Endothelial cell of umbilical vein (primary cell): ENCODE measurements at regions not wholly inside any gene's neighbourhood (a gene's known extent, or its start where the extent isn't known, plus 50 kb on each side); places are given as distances from the start of the nearest gene placed in this dataset.

Source experiments
- BruUV-seq: library from RNA; stranded (reverse); fragments of 400-500 nt; replicated peaks from 2 replicates; lab custom pipeline; 2021; lab: Mats Ljungman, UMichigan
- CTCF ChIA-PET: fragments of 300-600, 350-600 bp; sonication (Branson Sonifier 250); formaldehyde crosslinking; loops from one replicate; lab custom pipeline; 2021; ENCODE audit warnings: antibody characterized with exemption, inconsistent platforms; lab: Charles Lee
- POLR2A ChIA-PET: fragments of 300-600, 350-600 bp; sonication (Branson Sonifier 250); formaldehyde crosslinking; loops from one replicate; lab custom pipeline; 2021; ENCODE audit warnings: antibody characterized with exemption, inconsistent platforms; lab: Charles Lee
- DNase-seq: peaks from one replicate; pipeline ENCODE4 v3.0.0-alpha.2; 2011; ENCODE audit warnings: low read depth, low spot score
- FAIRE-seq: peaks from 2 replicates; lab custom pipeline; 2011; peaks lifted over from hg19 to GRCh38; lab: Jason Lieb, UNC
- H2AFZ ChIP-seq: 2 replicates; pipeline ENCODE4 v1.6.0; 2012; ENCODE audit warnings: low read depth, low read length, control low read depth, inconsistent platforms
- H3K27ac ChIP-seq: 2 replicates; pipeline ENCODE4 v1.5.1; 2011; ENCODE audit warnings: low read depth, mild to moderate bottlenecking, control low read depth, low read length, moderate library complexity; ENCODE audit not compliant: insufficient read depth
- H3K27me3 ChIP-seq, 2 experiments: 2 replicates each; pipeline versions ENCODE4 v1.6.0 to v1.6.1; 2011; ENCODE audit warnings: low read length in 2 of 2, mixed read lengths in 1 of 2; ENCODE audit not compliant: control insufficient read depth in 2 of 2, insufficient read depth in 2 of 2
- H3K36me3 ChIP-seq, 2 experiments: 2 replicates in 1 of 2; 3 replicates in 1 of 2; pipeline ENCODE4 v1.5.1; 2011; ENCODE audit warnings: low read length in 2 of 2, mild to moderate bottlenecking in 1 of 2, moderate library complexity in 1 of 2; ENCODE audit not compliant: control insufficient read depth in 2 of 2, insufficient read depth in 2 of 2; ENCODE audit errors: extremely low read depth in 1 of 2
- H3K4me1 ChIP-seq: 3 replicates; pipeline ENCODE4 v1.5.1; 2011; ENCODE audit warnings: mild to moderate bottlenecking, low read length; ENCODE audit not compliant: control insufficient read depth, insufficient read depth; ENCODE audit errors: extremely low read depth
- H3K4me2 ChIP-seq: 2 replicates; pipeline ENCODE4 v1.6.1; 2011; ENCODE audit warnings: low read length, control low read depth, mixed read lengths; ENCODE audit not compliant: insufficient read depth
- H3K4me3 ChIP-seq, 3 experiments: fragments of 200-600 bp in 1 of 3; sonication (generic), shearing (Covaris generic) in 1 of 3; replicated peaks in 1 of 3; 2 replicates each; pipeline ENCODE4 v1.5.1; 2011 to 2016; ENCODE audit warnings: control low read depth in 3 of 3, low read length in 3 of 3, mild to moderate bottlenecking in 2 of 3, inconsistent platforms in 1 of 3, low read depth in 1 of 3, moderate library complexity in 1 of 3; ENCODE audit not compliant: insufficient read depth in 1 of 3
- H3K79me2 ChIP-seq: 2 replicates; pipeline ENCODE4 v1.6.0; 2012; ENCODE audit warnings: low read length, inconsistent platforms; ENCODE audit not compliant: control insufficient read depth, insufficient read depth
- H3K9ac ChIP-seq: replicated peaks from 2 replicates; pipeline ENCODE3; 2011; ENCODE audit warnings: low read length, control low read depth; ENCODE audit not compliant: insufficient read depth; ENCODE audit errors: extremely low read depth
- H3K9me1 ChIP-seq: replicated peaks from 3 replicates; pipeline ENCODE4 v1.6.0; 2011; ENCODE audit warnings: mild to moderate bottlenecking, low read length; ENCODE audit not compliant: control insufficient read depth, insufficient read depth; ENCODE audit errors: extremely low read depth
- H3K9me3 ChIP-seq: replicated peaks from 2 replicates; pipeline ENCODE4 v1.5.1; 2012; ENCODE audit warnings: low read length, inconsistent platforms; ENCODE audit not compliant: control insufficient read depth, insufficient read depth
- H4K20me1 ChIP-seq: replicated peaks from 2 replicates; pipeline ENCODE3; 2011; ENCODE audit warnings: mild to moderate bottlenecking, low read length; ENCODE audit not compliant: control insufficient read depth, insufficient read depth; ENCODE audit errors: extremely low read depth
- EZH2 ChIP-seq: IDR thresholded peaks from 2 replicates; pipeline ENCODE4 v1.6.1; 2012; ENCODE audit warnings: borderline replicate concordance, low read depth, mild to moderate bottlenecking, moderate library complexity, low read length, inconsistent platforms; ENCODE audit not compliant: severe bottlenecking
- FOS ChIP-seq: IDR thresholded peaks from 2 replicates; pipeline ENCODE4 v1.6.1; 2011; ENCODE audit warnings: mild to moderate bottlenecking, low read length, moderate library complexity, borderline replicate concordance; ENCODE audit not compliant: insufficient read depth
- MYC ChIP-seq: IDR thresholded peaks from one replicate; pipeline ENCODE4 v1.6.1; 2011; ENCODE audit warnings: mild to moderate bottlenecking, low read depth, low read length
- dilution Hi-C: fragments of 300-500 bp; cut with MboI; formaldehyde crosslinking; loops from one replicate; pipeline ENCODE4 v1.15.0; 2019; ENCODE audit warnings: low sequenced_read_pairs; ENCODE audit not compliant: extremely low pct_ligation_motif_present
- intact Hi-C: fragments of 100-400 bp; cut with micrococcal nuclease; formaldehyde crosslinking; loops from one replicate; pipeline ENCODE4 v1.10.0; 2022

DNA sequence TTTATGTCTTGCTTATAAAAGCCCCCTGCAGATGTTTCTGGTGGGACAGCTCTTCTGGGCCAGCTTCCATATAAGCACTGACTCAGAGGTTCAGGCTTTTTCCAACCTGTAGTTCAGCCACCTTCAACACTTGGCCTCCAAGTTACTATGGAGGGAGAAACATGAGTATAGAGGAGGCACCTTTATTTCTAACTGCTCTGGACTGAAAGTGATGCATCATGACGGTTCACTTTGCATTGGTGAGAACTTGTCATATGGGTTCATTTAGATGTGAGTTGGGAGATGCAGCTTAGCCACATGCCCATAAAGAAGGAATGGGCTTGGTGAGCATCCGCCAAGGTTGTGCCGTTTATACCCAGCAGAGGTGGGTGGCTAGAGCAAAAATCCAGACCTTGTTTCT is 58.8 kb upstream of the CFAP161 start:
- dilution Hi-C loops (no loop called here), intact Hi-C loops (no loop called here)
- H3K9me3 ChIP-seq: no peaks in the 10 kb centered on the region
- no peak overlapping the region for H2AFZ ChIP-seq
- DNase-seq (no peak), FAIRE-seq (no peak)
- H3K4me2 ChIP-seq: no peak overlapping the region
- no peaks in the 10 kb centered on the region for H4K20me1 ChIP-seq
- H3K36me3 ChIP-seq: no peaks in the 10 kb centered on the region
- no peak overlapping the region for H3K4me3 ChIP-seq
- H3K79me2 ChIP-seq: no peaks in the 10 kb centered on the region
- no TSS peak for BruUV-seq
- ChIA-PET POLR2A (no interaction called here), CTCF (interaction anchor here (0.9 to 1.0 kb wide), 2 partner anchors 33 to 85 kb away, joined by 3 read pairs; no protein-coding TSS in a partner anchor)
- H3K9ac ChIP-seq: no peak overlapping the region
- H3K9me1 ChIP-seq: no peaks in the 10 kb centered on the region
- H3K27ac ChIP-seq: no peak overlapping the region
- TF ChIP-seq MYC (no peak), EZH2 (no peak)
- H3K4me1 ChIP-seq: peaks cover 8% of the 10 kb centered on the region
- no peaks in the 10 kb centered on the region for H3K27me3 ChIP-seq

- no peak overlapping the region for H2AFZ ChIP-seq
- H3K9me1 ChIP-seq: no peaks in the 10 kb centered on the region
- no peak overlapping the region for H3K4me2 ChIP-seq
- DNase-seq: no peak
- CTCF ChIA-PET: interaction anchor here (0.8 kb wide), 1 partner anchor 185 kb away, joined by 4 read pairs; no protein-coding TSS in a partner anchor
- no peak overlapping the region for H3K4me3 ChIP-seq
- no peaks in the 10 kb centered on the region for H3K79me2 ChIP-seq
- no peak overlapping the region for H3K9ac ChIP-seq
- BruUV-seq: no TSS peak
- H3K27ac ChIP-seq: no peak overlapping the region
- H3K4me1 ChIP-seq: peaks cover 13% of the 10 kb centered on the region
- no peaks in the 10 kb centered on the region for H3K36me3 ChIP-seq
- H4K20me1 ChIP-seq: no peaks in the 10 kb centered on the region
- H3K9me3 ChIP-seq: no peaks in the 10 kb centered on the region
- H3K27me3 ChIP-seq: no peaks in the 10 kb centered on the region
- TF ChIP-seq FOS: no peak
- FAIRE-seq: no peak
- POLR2A ChIA-PET: no interaction called here
- dilution Hi-C loops: no loop called here
- intact Hi-C loops: no loop called here
Measured at GRCh38 chr15:81080996-81081395, 53.1 kb upstream of the CFAP161 start.
